Vagina (tissue), 2 donors: ENCODE measurements at regions not wholly inside any gene's neighbourhood (a gene's known extent, or its start where the extent isn't known, plus 50 kb on each side); places are given as distances from the start of the nearest gene placed in this dataset.

Source experiments
- DNase-seq, 2 donors: peaks; one replicate each; pipeline ENCODE4 v3.0.0-alpha.2; 2017; ENCODE audit errors: extremely low spot score in 2 of 2
- H3K27ac ChIP-seq: fragments of 200-600 bp; sonication (generic); one replicate; pipeline ENCODE4 v1.5.1; 2019
- H3K27me3 ChIP-seq: fragments of 200-600 bp; sonication (generic); one replicate; pipeline ENCODE4 v1.5.1; 2019
- H3K36me3 ChIP-seq, 2 donors: fragments of 200-600 bp; sonication (generic); one replicate each; pipeline ENCODE4 v1.5.1; 2017 to 2019
- H3K4me1 ChIP-seq: fragments of 200-600 bp; sonication (generic); one replicate; pipeline ENCODE4 v1.5.1; 2019
- H3K4me3 ChIP-seq, 2 donors: fragments of 200-600 bp; sonication (generic); 1 replicate in 1 of 2; 2 replicates in 1 of 2; pipeline ENCODE4 v1.5.1; 2016 to 2019
- H3K9me3 ChIP-seq: fragments of 200-600 bp; sonication (generic); one replicate; pipeline ENCODE4 v1.5.1; 2019
- POLR2A ChIP-seq, 2 donors: fragments of 450-650 bp; IDR thresholded peaks; one replicate each; pipeline ENCODE4 v1.6.1; 2017; ENCODE audit warnings: antibody characterized with exemption in 2 of 2, mild to moderate bottlenecking in 2 of 2, moderate library complexity in 2 of 2
- POLR2AphosphoS5 ChIP-seq, 2 donors: sonication (generic); formaldehyde crosslinking; IDR thresholded peaks; one replicate each; pipeline ENCODE4 v1.9.0; 2017; ENCODE audit warnings: antibody characterized with exemption in 2 of 2, mild to moderate bottlenecking in 2 of 2, low read depth in 1 of 2; ENCODE audit not compliant: insufficient read depth in 1 of 2
- intact Hi-C: fragments of 100-400 bp; cut with DNase I; formaldehyde crosslinking; loops from one replicate; pipeline ENCODE4 v1.15.1; 2023
- TF ChIP-seq, protein P1 (sequence below), 3 experiments: fragments of 450-650 bp in 2 of 3; fragments of 200-600 bp in 1 of 3; sonication (generic) in 1 of 3; IDR thresholded peaks; one replicate each; pipeline ENCODE4 v1.5.1; 2017 to 2019; ENCODE audit warnings: antibody characterized with exemption in 3 of 3, mild to moderate bottlenecking in 2 of 3, moderate library complexity in 2 of 3

DNA sequence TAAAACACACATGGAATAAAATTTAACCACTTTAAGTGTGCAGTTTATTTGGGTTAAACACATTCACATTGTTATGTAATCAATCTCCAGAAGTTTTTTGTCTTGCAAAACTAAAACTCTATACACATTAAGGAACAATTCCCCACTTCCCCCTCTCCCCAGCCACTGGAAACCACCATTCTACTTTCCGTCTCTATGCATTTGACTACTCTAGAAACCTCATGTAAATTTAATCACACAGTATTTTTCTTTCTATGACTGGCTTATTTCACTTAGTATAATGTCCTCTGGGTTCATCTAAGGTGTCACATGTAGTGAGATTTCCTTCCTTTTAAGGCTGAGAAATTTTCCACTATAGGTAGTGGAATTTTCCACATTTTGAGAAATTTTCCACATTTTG lies 568.7 kb upstream of the UBE2E2 start:
- TF ChIP-seq, protein P1, sequence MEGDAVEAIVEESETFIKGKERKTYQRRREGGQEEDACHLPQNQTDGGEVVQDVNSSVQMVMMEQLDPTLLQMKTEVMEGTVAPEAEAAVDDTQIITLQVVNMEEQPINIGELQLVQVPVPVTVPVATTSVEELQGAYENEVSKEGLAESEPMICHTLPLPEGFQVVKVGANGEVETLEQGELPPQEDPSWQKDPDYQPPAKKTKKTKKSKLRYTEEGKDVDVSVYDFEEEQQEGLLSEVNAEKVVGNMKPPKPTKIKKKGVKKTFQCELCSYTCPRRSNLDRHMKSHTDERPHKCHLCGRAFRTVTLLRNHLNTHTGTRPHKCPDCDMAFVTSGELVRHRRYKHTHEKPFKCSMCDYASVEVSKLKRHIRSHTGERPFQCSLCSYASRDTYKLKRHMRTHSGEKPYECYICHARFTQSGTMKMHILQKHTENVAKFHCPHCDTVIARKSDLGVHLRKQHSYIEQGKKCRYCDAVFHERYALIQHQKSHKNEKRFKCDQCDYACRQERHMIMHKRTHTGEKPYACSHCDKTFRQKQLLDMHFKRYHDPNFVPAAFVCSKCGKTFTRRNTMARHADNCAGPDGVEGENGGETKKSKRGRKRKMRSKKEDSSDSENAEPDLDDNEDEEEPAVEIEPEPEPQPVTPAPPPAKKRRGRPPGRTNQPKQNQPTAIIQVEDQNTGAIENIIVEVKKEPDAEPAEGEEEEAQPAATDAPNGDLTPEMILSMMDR (IDR thresholded peaks at IDR 0.05): no peak
- TF ChIP-seq POLR2A (IDR thresholded peaks at IDR 0.05): no peak
- TF ChIP-seq POLR2AphosphoS5 (IDR thresholded peaks at IDR 0.05; ENCODE audit: insufficient read depth in 1 of 2, low read depth in 1 of 2): no peak
- Histone ChIP-seq H3K36me3 (no peaks in the 10 kb centered on the region), H3K9me3 (no peaks in the 10 kb centered on the region), H3K4me3 (no peak overlapping the region), H3K27me3 (no peaks in the 10 kb centered on the region), H3K4me1 (no peaks in the 10 kb centered on the region), H3K27ac (no peak overlapping the region)
- intact Hi-C loops: no loop called here
- no peak for DNase-seq

DNA sequence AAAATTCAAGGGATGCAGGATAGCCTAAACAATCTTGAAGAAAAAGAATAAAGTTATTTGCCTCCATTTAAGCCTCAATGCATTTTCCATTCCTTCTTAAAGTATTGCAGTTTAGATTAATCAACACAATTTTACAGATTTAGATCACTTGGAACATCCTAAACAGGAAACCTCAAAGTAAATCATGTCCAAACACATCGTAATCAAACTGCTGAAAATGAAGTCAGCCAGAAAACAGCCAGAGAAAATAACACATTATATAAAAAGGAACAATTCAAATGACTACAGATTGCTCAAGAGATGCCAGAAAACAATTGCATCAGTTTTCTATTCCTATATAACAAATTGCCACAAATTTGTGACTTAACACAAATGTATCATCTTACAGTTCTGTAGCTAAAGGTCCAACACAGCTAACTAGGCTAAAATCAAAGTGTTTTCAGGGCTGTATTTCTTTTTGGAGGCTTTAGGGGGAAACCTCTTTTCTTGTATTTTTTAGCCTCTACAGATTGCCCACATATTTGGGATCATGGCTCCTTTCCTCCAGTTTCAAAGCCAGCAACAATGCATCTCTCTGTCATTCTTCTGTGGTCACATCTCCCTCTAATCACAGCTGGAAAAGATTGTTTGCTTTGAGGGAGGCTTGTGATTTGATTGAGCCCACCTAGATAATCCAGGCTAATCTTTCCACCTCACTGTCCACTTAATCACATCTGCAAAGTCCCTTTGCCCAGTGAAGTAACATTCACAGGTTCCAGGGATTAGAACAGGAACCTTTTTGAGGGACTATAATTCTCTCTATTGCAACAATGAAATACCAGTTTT lies 543.3 kb upstream of the UBE2E2 start:
- H3K4me3 ChIP-seq: no peak overlapping the region
- intact Hi-C loops: no loop called here
- no peaks in the 10 kb centered on the region for H3K36me3 ChIP-seq
- no peaks in the 10 kb centered on the region for H3K9me3 ChIP-seq
- no peaks in the 10 kb centered on the region for H3K27me3 ChIP-seq
- no peak for TF ChIP-seq POLR2A (IDR thresholded peaks at IDR 0.05)
- no peak for TF ChIP-seq POLR2AphosphoS5 (IDR thresholded peaks at IDR 0.05; ENCODE audit: insufficient read depth in 1 of 2, low read depth in 1 of 2)
- TF ChIP-seq, protein P1 (IDR thresholded peaks at IDR 0.05): no peak
- H3K27ac ChIP-seq: no peak overlapping the region
- DNase-seq: no peak
- no peaks in the 10 kb centered on the region for H3K4me1 ChIP-seq

DNA sequence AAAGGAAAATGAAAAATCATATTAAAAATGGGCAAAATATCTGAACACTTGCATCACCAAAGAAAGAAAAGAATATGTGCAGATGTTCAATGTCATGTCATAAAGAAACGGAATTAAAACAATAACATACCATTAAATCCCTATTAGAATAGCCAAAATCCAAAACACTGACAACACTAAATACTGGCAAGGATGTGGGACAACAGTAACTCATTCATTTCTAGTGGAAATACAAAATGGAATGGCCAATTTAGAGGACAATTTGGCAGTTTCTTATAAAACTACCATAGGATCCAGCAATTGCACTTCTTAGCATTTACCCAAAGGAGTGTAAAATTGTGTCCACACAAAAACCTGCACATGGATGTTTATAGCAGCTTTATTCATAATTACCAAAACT lies 542.5 kb upstream of the UBE2E2 start:
- Histone ChIP-seq H3K27ac (no peak overlapping the region), H3K27me3 (no peaks in the 10 kb centered on the region), H3K36me3 (no peaks in the 10 kb centered on the region), H3K9me3 (no peaks in the 10 kb centered on the region), H3K4me3 (no peak overlapping the region), H3K4me1 (no peaks in the 10 kb centered on the region)
- intact Hi-C loops: no loop called here
- TF ChIP-seq POLR2A (IDR thresholded peaks at IDR 0.05) (no peak), POLR2AphosphoS5 (IDR thresholded peaks at IDR 0.05; ENCODE audit: insufficient read depth in 1 of 2, low read depth in 1 of 2) (no peak)
- TF ChIP-seq, protein P1 (IDR thresholded peaks at IDR 0.05): no peak
- DNase-seq: no peak

DNA sequence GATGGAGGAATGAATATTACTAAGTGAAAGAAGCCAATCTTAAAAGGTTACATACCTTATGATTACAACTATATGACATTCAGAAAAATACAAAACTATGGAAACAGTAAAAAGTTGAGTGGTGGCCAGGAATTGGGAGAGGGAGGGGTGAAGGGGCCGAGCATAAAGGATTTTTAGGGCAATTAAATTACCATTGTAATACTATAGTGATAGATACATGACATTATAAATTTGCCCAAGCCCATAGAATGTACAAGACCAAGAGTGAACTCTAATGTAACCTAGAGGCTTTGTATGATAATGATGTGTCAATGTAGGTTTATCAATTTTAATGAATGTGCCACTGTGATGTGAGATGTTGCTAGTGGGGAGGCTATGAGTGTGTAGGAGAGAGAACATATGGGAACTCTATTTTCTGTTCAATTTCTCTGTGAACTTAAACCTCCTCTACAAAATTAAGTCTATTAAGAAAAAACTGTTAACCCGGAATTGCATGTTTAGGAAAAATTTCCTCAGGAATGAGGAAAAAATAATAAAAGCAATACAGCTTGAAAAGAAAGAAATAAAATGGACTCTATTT lies 541.9 kb upstream of the UBE2E2 start:
- no peak for DNase-seq
- H3K4me3 ChIP-seq: no peak overlapping the region
- no peaks in the 10 kb centered on the region for H3K9me3 ChIP-seq
- TF ChIP-seq POLR2AphosphoS5 (IDR thresholded peaks at IDR 0.05; ENCODE audit: insufficient read depth in 1 of 2, low read depth in 1 of 2): no peak
- TF ChIP-seq POLR2A (IDR thresholded peaks at IDR 0.05): no peak
- TF ChIP-seq, protein P1 (IDR thresholded peaks at IDR 0.05): no peak
- H3K4me1 ChIP-seq: no peaks in the 10 kb centered on the region
- no peak overlapping the region for H3K27ac ChIP-seq
- intact Hi-C loops: no loop called here
- H3K36me3 ChIP-seq: no peaks in the 10 kb centered on the region
- H3K27me3 ChIP-seq: no peaks in the 10 kb centered on the region

DNA sequence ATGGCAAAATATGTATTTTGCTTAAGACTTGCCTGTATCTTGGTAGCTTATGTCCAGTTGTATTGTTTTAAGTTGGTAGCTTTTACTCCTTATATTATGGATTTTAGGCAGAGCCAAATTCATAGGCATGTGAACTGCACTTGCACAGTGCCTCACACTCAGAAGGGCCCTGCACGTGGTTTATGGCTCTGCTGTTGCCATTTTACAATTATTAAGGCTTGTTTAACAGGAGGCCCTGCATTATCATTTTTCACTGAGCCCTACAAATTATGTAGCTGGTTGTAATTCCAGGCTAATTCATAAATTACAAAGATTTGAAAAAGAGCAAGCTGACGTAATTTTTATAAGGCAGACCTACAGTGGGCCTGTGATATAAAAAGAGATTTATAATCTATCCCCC lies 537.6 kb upstream of the UBE2E2 start:
- no peaks in the 10 kb centered on the region for H3K4me1 ChIP-seq
- H3K4me3 ChIP-seq: no peak overlapping the region
- intact Hi-C loops: no loop called here
- no peak for TF ChIP-seq POLR2A (IDR thresholded peaks at IDR 0.05)
- TF ChIP-seq, protein P1 (IDR thresholded peaks at IDR 0.05): no peak
- TF ChIP-seq POLR2AphosphoS5 (IDR thresholded peaks at IDR 0.05; ENCODE audit: insufficient read depth in 1 of 2, low read depth in 1 of 2): no peak
- no peak for DNase-seq
- H3K9me3 ChIP-seq: no peaks in the 10 kb centered on the region
- H3K27me3 ChIP-seq: no peaks in the 10 kb centered on the region
- no peak overlapping the region for H3K27ac ChIP-seq
- no peaks in the 10 kb centered on the region for H3K36me3 ChIP-seq
